ENCODE measurements at regions not wholly inside any gene's neighbourhood (a gene's known extent, or its start where the extent isn't known, plus 50 kb on each side); places are given as distances from the start of the nearest gene placed in this dataset.

DNA sequence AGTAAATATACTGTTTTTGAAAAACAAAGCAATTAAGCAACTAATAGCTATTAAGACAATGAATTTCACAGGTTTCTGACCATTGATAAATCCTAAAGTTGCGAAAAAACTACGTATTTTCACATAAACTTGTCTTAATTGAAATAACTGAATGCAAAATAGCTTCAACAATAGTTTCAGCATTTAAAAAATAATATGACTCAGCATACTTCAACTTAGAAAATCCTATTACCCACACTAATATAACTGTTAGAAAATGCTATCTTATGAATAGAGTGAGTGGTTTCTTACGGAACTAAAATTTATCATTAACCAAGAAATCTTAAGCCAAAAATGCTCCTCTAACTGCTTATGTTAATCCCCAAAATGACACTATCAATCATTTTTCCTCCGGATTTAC lies 183.9 kb downstream of the AVL9 start:
- Histone ChIP-seq H3K27me3 (no peaks in the 10 kb centered on the region), H3K36me3 (replicated peaks; ENCODE audit: insufficient read depth, low read depth) (no peaks in the 10 kb centered on the region), H4K20me1 (ENCODE audit: insufficient read depth, poor library complexity, severe bottlenecking) (no peaks in the 10 kb centered on the region), H3K27ac (no peak overlapping the region), H3K9me3 (ENCODE audit: low read depth) (no peaks in the 10 kb centered on the region), H2AFZ (no peak overlapping the region), H3K4me1 (ENCODE audit: insufficient read depth) (no peaks in the 10 kb centered on the region), H3K79me2 (no peaks in the 10 kb centered on the region), H3K4me3 (no peak overlapping the region), H3K4me2 (no peak overlapping the region), H3K9me2 (replicated peaks; ENCODE audit: insufficient read depth) (no peaks in the 10 kb centered on the region)
- WGBS (ENCODE audit: low lambda C conversion rate, missing lambda C conversion rate): 92% methylated on average over 4 of the region's 4 CpGs
- TF ChIP-seq CTCF (IDR thresholded peaks at IDR 0.05; ENCODE audit: poor library complexity): no peak
- TF ChIP-seq EZH2phosphoT487 (IDR thresholded peaks at IDR 0.05; ENCODE audit: low read depth, severe bottlenecking, unreplicated experiment): no peak
- TF ChIP-seq EZH2 (IDR thresholded peaks at IDR 0.05; ENCODE audit: borderline replicate concordance): no peak
- no peak for DNase-seq (ENCODE audit: low spot score)

- Histone ChIP-seq H3K9me2 (replicated peaks; ENCODE audit: insufficient read depth) (no peaks in the 10 kb centered on the region), H3K27ac (no peak overlapping the region), H3K36me3 (replicated peaks; ENCODE audit: insufficient read depth, low read depth) (no peaks in the 10 kb centered on the region), H3K9me3 (ENCODE audit: low read depth) (no peaks in the 10 kb centered on the region), H3K4me2 (no peak overlapping the region), H3K79me2 (no peaks in the 10 kb centered on the region), H3K4me3 (no peak overlapping the region), H3K27me3 (no peaks in the 10 kb centered on the region), H2AFZ (no peak overlapping the region), H3K4me1 (ENCODE audit: insufficient read depth) (no peaks in the 10 kb centered on the region), H4K20me1 (ENCODE audit: insufficient read depth, poor library complexity, severe bottlenecking) (no peaks in the 10 kb centered on the region)
- WGBS (ENCODE audit: low lambda C conversion rate, missing lambda C conversion rate): 91% methylated on average over 2 of the region's 2 CpGs
- TF ChIP-seq EZH2phosphoT487 (IDR thresholded peaks at IDR 0.05; ENCODE audit: low read depth, severe bottlenecking, unreplicated experiment): no peak
- TF ChIP-seq CTCF (IDR thresholded peaks at IDR 0.05; ENCODE audit: poor library complexity): no peak
- TF ChIP-seq EZH2 (IDR thresholded peaks at IDR 0.05; ENCODE audit: borderline replicate concordance): no peak
- DNase-seq (ENCODE audit: low spot score): no peak
Observed at GRCh38 chr7:32677593-32677992, 182.3 kb downstream of the AVL9 start.

GRCh38 chr7:32676249-32676941 lies 181.1 kb downstream of the AVL9 start:
- Histone ChIP-seq H3K9me2 (replicated peaks; ENCODE audit: insufficient read depth) (no peaks in the 10 kb centered on the region), H4K20me1 (ENCODE audit: insufficient read depth, poor library complexity, severe bottlenecking) (no peaks in the 10 kb centered on the region), H3K27me3 (no peaks in the 10 kb centered on the region), H3K27ac (no peak overlapping the region), H3K79me2 (no peaks in the 10 kb centered on the region), H3K4me2 (no peak overlapping the region), H3K4me3 (no peak overlapping the region), H3K4me1 (ENCODE audit: insufficient read depth) (no peaks in the 10 kb centered on the region), H2AFZ (no peak overlapping the region), H3K9me3 (ENCODE audit: low read depth) (no peaks in the 10 kb centered on the region), H3K36me3 (replicated peaks; ENCODE audit: insufficient read depth, low read depth) (no peaks in the 10 kb centered on the region)
- no peak for TF ChIP-seq CTCF (IDR thresholded peaks at IDR 0.05; ENCODE audit: poor library complexity)
- TF ChIP-seq EZH2phosphoT487 (IDR thresholded peaks at IDR 0.05; ENCODE audit: low read depth, severe bottlenecking, unreplicated experiment): no peak
- TF ChIP-seq EZH2 (IDR thresholded peaks at IDR 0.05; ENCODE audit: borderline replicate concordance): no peak
- WGBS (ENCODE audit: low lambda C conversion rate, missing lambda C conversion rate): 92% methylated on average over 7 of the region's 7 CpGs
- DNase-seq (ENCODE audit: low spot score): no peak

Data from hepatocyte (in vitro differentiated cells).